Body of pancreas (tissue), 4 donors: ENCODE measurements at regions not wholly inside any gene's neighbourhood (a gene's known extent, or its start where the extent isn't known, plus 50 kb on each side); places are given as distances from the start of the nearest gene placed in this dataset.

Source experiments
- CTCF ChIP-seq, 7 experiments: fragments of 450-650 bp in 4 of 7; fragments of 200-600 bp in 3 of 7; sonication (generic) in 3 of 7; IDR thresholded peaks; one replicate each; pipeline ENCODE4 v1.5.1; 2016 to 2019; ENCODE audit warnings: antibody characterized with exemption in 7 of 7
- POLR2A ChIP-seq, 3 donors: fragments of 450-650 bp; IDR thresholded peaks; one replicate each; pipeline ENCODE4 v1.6.1; 2016; ENCODE audit warnings: antibody characterized with exemption in 3 of 3, mild to moderate bottlenecking in 2 of 3

GRCh38 chr15:70340494-70340870 is 242.8 kb upstream of the TLE3 start:
- TF ChIP-seq POLR2A (IDR thresholded peaks at IDR 0.05) (no peak), CTCF (IDR thresholded peaks at IDR 0.05) (no peak)
